HUDEP-2 (cell line): ENCODE measurements at regions not wholly inside any gene's neighbourhood (a gene's known extent, or its start where the extent isn't known, plus 50 kb on each side); places are given as distances from the start of the nearest gene placed in this dataset.

Experiments
- DNase-seq, 76 experiments: peaks; one replicate each; lab custom pipeline; 2025; ENCODE audit not compliant: unreplicated experiment in 76 of 76; lab: John Stamatoyannopoulos, UW

DNA sequence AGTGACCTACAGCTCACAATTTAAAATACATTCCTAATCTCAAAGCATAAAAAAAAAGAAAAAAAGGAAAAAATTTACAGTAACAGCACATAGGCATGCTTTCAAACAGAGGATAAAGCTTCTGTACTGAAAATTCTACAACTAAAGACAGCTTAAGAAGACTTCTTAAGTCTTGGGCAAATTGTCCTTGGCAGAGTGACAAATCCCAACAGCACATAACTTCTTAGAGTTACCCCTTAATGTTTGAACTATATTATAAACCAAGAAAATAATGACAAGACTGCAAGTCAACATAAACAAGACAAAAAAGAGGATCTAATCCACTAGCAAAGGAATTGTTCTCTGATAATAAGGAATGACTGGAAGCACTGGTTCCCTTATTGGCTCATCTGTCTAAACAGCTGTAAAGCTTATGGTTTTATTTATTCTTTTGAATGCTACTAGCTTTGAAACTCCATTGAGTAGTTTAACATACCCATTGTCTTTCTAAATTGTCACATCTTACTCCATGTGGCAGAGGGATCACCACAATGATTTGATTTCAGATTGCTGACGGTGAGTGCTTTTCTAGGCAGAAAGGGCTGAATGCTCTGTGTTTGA lies 1576.8 kb upstream of the GOT2 start:
- DNase-seq: no peak

DNA sequence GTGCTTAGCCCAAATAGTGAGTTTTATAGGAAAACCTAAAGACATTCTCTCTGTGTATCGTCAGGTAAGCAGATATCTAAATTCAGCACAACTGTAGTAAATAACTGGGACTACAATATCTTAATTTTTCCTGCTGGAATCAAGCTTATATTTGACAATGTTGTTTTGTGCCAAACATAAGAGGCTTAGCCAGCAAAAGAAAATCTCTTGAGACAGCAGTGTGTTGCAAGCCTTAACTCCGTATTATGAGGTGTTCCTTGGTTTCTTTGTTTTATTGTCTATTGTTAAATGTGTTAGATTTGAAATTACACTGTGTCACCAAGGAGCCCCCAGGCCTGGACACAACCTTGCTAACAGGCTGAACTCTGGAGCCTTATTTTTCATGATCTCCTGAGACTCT lies 1570.6 kb upstream of the GOT2 start:
- no peak for DNase-seq

DNA sequence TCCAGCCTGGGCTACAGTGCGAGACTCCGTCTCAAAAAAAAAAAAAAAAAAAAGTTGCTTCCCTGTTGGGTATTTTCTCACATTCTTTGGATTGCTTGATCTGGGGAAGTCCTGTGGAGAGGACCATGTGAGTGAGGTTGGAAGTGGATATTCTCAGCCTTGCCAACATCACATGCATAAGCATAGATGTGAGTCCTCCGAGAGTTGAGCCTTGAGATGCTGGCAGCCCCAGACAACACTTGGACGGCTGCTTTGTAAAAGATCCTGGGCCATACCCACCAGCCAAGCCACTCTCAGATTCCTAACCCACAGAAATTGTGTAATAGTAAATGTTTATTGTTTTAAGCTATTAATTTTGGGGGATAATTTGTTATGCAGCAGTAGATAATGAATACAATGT lies 1570.0 kb upstream of the GOT2 start:
- no peak for DNase-seq

DNA sequence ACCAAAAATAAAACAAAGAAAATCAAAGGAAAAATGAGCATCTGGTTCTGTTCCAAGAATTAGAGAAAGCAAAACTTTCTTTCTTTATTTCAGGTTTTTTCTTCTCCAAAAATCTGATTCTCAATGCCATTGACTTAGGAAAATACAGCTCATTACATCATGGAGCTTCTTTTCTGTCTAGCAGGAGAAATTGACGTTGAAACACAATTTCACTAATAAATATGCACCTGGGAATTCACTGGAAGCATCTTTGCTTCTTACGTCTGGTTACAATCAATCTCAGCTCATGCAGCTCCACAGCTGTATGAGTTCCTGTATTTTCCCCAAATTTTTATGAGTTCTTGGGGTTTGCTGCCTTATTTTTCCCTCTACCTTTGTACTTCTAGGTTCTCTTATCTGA lies 1568.6 kb upstream of the GOT2 start:
- DNase-seq: no peak

DNA sequence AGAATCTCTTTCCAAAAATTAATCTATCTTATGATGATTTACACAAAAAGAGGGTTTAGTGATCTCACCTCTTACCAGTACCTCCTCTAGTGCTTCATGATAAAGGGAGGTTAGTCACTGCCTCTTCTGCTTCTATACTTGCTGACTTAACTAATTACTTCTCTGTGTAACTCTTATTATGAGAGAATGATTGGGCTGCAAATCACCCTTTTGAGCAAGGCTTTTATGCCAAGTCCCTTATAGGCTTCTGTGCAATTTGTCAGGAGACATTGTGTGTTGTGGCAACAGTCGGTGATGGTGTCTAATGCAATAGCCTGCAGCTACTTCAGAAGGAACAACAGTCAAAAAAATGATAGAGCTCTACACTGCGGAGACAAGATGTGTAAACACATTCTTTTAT lies 1568.1 kb upstream of the GOT2 start:
- DNase-seq: no peak

- no peak for DNase-seq
Observed at GRCh38 chr16:60299241-60299776, 1565.2 kb upstream of the GOT2 start.

DNA sequence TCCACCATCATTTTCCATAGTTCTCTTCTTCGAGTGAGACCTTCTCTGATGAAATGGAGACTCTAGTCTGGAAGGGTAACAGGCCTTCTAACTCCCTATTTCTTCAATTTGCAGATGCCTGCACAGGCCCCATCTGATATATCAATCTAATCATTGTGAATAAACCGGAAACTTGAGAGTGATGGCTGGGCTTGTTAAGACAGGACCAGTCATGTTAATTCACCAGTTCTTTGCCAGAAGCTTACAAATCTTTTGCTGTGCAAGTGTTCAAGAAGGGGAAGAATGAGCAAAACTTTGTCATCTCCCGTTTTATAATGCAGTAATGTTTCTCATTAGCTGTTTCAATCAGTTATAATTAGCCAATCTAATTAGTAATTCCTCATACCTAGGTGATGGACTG lies 1561.3 kb upstream of the GOT2 start:
- DNase-seq: no peak

DNA sequence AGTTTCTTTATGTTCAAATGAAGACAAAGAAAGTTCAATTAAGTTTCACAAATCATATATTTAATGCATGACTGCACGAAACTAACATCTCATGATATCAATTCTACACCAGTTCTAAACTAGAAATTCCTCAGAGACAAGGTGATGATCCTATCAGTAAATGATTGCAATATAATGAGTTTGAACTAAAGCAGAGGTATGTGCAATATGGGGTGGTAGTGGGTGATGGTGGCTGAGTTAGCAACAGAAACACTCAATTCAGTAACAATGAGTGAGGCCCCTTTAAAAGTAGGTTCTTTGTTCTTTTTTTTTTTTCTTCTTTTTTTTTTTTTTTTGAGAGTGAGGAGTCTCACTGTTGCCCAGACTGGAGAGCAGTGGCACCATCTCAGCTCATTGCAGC lies 1551.7 kb upstream of the GOT2 start:
- DNase-seq: no peak

- DNase-seq: no peak
Observed at GRCh38 chr16:60279061-60279665, 1545.0 kb upstream of the GOT2 start.

DNA sequence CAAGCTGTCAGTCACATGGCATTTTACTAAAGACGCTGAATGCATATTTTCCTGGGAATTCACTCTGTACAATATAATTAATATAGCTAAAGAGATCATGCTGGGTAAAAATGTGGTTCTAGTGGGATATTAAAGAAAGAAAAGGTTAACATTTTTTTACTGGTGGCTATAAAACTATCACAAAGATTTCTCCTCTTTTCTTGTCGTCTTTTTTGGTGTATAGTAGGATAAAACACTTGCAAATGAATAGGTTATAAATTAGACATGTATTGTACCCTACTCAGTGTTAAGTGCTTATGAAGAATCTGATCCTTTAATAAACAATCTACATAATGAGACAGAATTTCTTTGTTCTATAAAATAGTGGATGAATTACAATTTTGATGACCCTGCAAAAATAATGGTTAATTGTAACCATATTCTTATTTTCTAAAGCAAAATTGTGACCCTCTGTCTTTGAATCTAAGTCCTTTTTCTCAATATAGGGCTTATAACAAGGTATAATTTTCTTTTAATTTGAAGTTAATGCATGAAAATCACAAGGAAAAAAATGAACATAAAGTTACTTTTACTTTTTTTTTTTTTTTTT lies 1540.4 kb upstream of the GOT2 start:
- no peak for DNase-seq

DNA sequence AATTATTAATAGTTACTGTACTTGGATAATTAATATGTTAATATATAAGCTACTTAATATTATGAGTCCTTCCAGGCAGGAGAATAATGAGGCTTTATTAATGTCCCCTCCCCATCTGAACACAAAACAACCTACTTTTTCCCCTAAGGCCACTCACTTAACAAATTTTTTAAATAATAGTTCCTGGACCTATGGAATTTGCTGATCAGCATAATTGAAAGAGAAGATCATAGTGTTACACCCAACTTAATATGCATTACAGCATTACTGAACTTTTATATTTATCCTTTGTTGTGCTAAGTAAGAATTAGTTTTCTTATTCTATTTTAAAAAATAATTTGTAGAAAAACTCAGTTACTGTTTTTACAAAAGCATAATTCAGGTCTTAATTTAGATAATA lies 1537.7 kb upstream of the GOT2 start:
- DNase-seq: no peak

DNA sequence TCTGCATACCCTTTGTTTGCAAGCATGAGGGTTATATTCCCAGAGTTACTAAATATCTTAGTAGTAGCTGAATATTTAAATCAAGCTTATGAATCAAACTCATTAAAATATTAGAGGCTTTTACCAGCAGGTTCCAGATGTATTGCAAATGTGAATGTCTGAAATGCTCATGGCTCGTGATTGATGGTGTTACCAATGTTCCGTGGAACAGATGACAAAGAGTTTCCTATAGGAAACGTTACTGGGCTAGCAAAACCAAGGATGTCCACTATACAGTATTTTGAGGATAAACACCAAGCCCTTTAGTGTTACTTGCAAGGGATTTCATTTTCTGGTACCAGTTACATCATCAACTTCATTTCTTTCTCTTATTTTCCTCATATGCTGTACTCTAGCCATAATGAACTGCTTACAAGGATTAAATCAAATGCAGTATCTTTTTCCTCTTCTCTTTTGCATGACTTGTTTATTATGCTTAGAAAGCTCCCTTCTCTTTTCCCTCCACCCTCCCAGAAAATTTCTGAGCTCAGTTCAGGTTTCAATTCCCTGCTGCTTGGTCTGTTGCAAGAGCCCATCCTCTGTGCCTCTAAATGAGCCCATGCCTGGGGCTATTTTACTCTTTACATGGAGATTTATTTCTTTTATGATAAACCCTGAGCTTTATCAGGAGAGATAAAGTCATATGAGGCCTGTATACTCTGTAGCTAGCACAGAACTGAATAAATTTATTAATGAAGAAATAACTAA lies 1537.1 kb upstream of the GOT2 start:
- no peak for DNase-seq

DNA sequence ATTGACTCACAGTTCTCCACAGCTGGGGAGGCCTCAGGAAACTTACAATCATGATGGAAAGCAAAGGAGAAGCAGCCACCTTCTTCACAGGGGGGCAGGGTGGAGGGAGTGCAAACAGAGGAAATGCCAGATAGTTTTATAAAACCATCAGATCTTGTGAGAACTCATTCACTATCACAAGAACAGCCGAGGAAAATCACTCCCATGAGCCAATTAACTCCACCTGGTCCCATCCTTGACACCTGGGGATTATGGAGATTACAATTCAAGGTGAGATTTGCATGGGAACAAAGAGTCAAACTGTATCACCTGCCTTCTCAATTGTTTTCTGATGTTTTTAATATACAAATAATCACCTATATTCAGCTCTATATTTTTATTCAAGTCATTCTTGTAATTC lies 1527.3 kb upstream of the GOT2 start:
- DNase-seq: no peak

GRCh38 chr16:60259956-60260355 lies 1525.8 kb upstream of the GOT2 start:
- DNase-seq: no peak

GRCh38 chr16:60246086-60246485 lies 1512.0 kb upstream of the GOT2 start:
- peak in 1 of 76 experiments; percentile 0 for DNase-seq

DNA sequence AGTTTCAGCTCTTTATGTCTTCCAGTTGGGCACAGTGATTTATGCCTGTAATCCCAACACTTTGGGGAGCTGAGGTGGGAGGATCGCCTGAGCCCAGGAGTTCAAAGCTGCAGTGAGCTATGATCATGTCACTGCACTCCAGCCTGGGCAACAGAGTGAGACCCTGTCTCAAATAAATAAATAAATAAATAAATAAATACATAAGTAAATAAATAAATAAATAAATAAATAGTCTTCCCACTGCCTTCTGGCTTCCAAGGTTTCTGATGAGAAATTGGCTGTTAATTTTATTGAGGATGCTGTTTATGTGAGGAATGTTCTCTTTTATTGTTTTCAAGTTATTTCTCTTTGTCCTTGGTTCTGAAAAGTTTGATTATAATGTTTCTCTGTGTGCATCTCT lies 1507.6 kb upstream of the GOT2 start:
- DNase-seq: no peak

DNA sequence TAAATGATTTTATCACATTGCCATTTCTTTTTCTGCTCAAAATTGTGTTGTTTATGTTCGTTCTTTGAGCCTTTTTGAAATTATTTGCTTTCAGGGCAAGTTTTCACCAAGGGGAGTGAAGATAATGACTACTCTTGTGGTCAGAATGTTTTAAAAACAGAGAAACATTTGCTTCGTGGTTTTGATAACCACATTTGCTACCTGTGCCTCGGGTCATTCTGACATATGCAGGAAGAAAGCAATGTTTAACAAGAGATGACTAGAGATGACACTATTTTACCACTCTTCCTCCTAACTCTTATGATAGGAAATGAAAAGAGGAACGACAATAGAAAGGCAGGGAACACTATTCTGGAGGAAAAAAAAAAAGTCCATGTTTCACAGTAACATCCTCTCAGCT lies 1496.5 kb upstream of the GOT2 start:
- DNase-seq: no peak

GRCh38 chr16:60225541-60225940 lies 1491.4 kb upstream of the GOT2 start:
- DNase-seq: no peak

DNA sequence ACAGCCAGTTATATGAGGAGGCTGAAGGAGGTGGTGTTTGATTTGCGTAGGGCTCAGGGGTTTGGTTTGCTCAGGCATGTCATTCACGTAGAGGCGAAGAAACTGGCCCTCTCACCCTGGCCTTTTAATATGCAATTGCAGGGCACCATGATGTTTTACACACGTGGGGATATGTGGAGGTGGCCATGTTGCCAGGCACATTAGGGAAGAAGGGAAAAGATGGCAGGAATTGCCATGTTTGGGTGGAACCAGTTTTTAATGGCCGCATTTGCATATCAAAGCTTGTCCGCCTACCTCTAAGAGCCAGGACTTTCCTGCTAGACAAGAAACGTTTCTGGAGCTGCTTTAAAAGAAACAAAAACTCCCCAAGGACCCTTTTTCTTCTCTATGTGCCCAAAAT lies 1483.7 kb upstream of the GOT2 start:
- DNase-seq: no peak

DNA sequence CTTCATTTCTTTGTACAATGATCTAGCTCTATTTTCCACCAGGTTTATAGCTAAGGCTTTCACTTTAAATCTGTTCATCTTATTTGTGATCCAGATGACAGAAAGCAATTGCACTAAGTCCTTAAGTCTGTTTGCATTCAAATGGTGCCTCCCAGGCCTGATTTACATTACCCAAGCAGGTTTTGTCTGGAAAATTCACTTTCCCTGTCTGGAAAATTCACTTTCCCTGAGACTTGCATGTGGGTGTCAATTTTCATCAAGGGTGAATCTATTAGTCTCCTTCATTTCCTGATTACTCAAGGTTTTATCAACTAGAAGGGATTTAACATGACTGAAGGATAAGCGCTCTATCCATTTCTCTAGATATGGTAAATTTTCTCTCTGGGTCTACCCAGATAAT lies 1480.2 kb upstream of the GOT2 start:
- no peak for DNase-seq

GRCh38 chr16:60206516-60206915 lies 1472.4 kb upstream of the GOT2 start:
- no peak for DNase-seq

DNA sequence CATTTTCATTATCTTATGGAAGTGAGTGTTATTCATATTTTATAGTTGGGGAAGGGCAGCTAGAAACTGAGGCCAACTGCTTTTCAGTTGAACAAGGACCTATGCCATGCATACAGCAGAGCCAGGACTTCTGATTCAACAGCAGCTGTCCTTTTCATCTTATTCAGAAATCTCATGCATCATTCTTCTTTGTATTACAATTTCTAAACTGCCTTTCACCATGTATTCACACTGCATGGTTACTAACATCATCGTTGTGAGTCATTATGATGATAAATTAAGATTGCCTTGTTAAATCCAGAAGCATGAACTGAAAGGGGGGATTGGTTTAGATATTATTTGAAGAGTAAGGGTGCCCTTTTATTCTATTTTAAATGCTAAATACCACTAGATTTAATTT lies 1470.1 kb upstream of the GOT2 start:
- DNase-seq: no peak
